Retinal pigment epithelial cell (primary cell): ENCODE measurements at regions not wholly inside any gene's neighbourhood (a gene's known extent, or its start where the extent isn't known, plus 50 kb on each side); places are given as distances from the start of the nearest gene placed in this dataset.

ENCODE experiments used
- DNase-seq: peaks from one replicate; pipeline ENCODE4 v3.0.0-alpha.2; 2010; ENCODE audit warnings: low read depth
- H3K4me3 ChIP-seq: 2 replicates; pipeline ENCODE4 v1.5.1; 2011; ENCODE audit warnings: mild to moderate bottlenecking, low read length, control low read depth, moderate library complexity
- CTCF ChIP-seq: conservative IDR thresholded peaks from 2 replicates; pipeline ENCODE4 v1.5.1; 2011; ENCODE audit warnings: low read depth, low read length, control low read depth, inconsistent platforms

- peak; percentile 30 for DNase-seq
- no peak for TF ChIP-seq CTCF
- H3K4me3 ChIP-seq: peak overlapping the region; percentile 72
Observed at GRCh38 chr7:149714081-149714909, 59.1 kb downstream of the ZNF467 start.

- no peak for TF ChIP-seq CTCF
- peak overlapping the region; percentile 69 for H3K4me3 ChIP-seq
- no peak for DNase-seq
Observed at GRCh38 chr7:149713731-149714068, 59.7 kb downstream of the ZNF467 start.

GRCh38 chr7:149713061-149713730, 60.2 kb downstream of the ZNF467 start:
- no peak overlapping the region for H3K4me3 ChIP-seq
- TF ChIP-seq CTCF: no peak
- no peak for DNase-seq

- DNase-seq: no peak
- TF ChIP-seq CTCF: no peak
- no peak overlapping the region for H3K4me3 ChIP-seq
Observed at GRCh38 chr7:149708026-149708425, 65.4 kb downstream of the ZNF467 start.

GRCh38 chr7:149707448-149707886, 65.9 kb downstream of the ZNF467 start:
- H3K4me3 ChIP-seq: no peak overlapping the region
- TF ChIP-seq CTCF: no peak
- DNase-seq: no peak

- H3K4me3 ChIP-seq: no peak overlapping the region
- DNase-seq: no peak
- TF ChIP-seq CTCF: no peak
Observed at GRCh38 chr7:149706398-149706797, 67.0 kb downstream of the ZNF467 start.

GRCh38 chr7:149704507-149704906, 68.9 kb downstream of the ZNF467 start:
- no peak for TF ChIP-seq CTCF
- DNase-seq: no peak
- no peak overlapping the region for H3K4me3 ChIP-seq
